Spleen (tissue), 7 donors: ENCODE measurements at regions not wholly inside any gene's neighbourhood (a gene's known extent, or its start where the extent isn't known, plus 50 kb on each side); places are given as distances from the start of the nearest gene placed in this dataset.

Source experiments
- CTCF ChIP-seq, 11 experiments: fragments of 200-600 bp in 7 of 11; fragments of 450-650 bp in 4 of 11; sonication (generic) in 4 of 11; IDR thresholded peaks in 8 of 11; conservative IDR thresholded peaks in 3 of 11; 1 replicate in 7 of 11; 2 replicates in 4 of 11; pipeline versions ENCODE4 v1.4.0 to v1.8.0; 2016 to 2021; ENCODE audit warnings: antibody characterized with exemption in 11 of 11, inconsistent platforms in 4 of 11, mild to moderate bottlenecking in 1 of 11
- POLR2A ChIP-seq, 3 donors: fragments of 450-650 bp; IDR thresholded peaks; one replicate each; pipeline ENCODE4 v1.5.1; 2017; ENCODE audit warnings: antibody characterized with exemption in 3 of 3, mild to moderate bottlenecking in 1 of 3
- POLR2AphosphoS5 ChIP-seq, 3 donors: sonication (generic); formaldehyde crosslinking; IDR thresholded peaks; one replicate each; pipeline ENCODE4 v1.5.1; 2017; ENCODE audit warnings: antibody characterized with exemption in 3 of 3
- donor health status: DM: no; HTN: no; CAD: no; lungs with moderate emphysema.
- donor health status: DM: no; HTN: no; CAD: no.
- donor health status: DM: no; HTN: no; CAD: no.

GRCh38 chr17:36808180-36808661, 129.1 kb upstream of the LHX1 start:
- no peak for TF ChIP-seq CTCF (IDR thresholded peaks at IDR 0.05 in 8 of 11, conservative IDR thresholded peaks at IDR 0.05 in 3 of 11)
- no peak for TF ChIP-seq POLR2AphosphoS5 (IDR thresholded peaks at IDR 0.05)
- no peak for TF ChIP-seq POLR2A (IDR thresholded peaks at IDR 0.05)
